HG03108 (cell line): ENCODE measurements at regions not wholly inside any gene's neighbourhood (a gene's known extent, or its start where the extent isn't known, plus 50 kb on each side); places are given as distances from the start of the nearest gene placed in this dataset.
A peak's percentile ranks its signal among the peaks of the same experiment; 100 is the strongest.

Experiments
- ATAC-seq: cut with Tn5 transposase; IDR thresholded peaks from one replicate; pipeline ENCODE4 v1.9.1; 2021; ENCODE audit warnings: moderate library complexity; ENCODE audit not compliant: unreplicated experiment

DNA sequence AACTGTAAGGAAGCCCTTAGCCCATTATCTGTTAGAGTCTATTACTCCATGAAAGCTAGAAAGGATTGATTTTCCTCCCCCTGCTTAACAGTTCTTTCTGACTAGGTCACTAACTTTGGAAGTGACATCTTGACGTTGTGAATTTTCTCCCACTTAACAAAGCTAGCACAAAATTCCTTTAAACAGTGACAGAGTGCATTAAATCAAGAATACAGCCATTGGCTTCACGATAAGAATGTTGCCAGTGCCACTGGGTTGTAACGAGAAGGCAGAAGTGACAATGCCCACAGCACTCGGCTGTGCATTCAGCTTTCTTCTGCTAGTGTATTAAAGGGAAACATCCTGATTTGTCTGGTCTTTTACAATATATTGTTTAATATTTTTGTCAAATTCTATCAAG lies 182.7 kb upstream of the DTNBP1 start:
- no peak for ATAC-seq

- no peak for ATAC-seq
Observed at GRCh38 chr6:15843764-15844163, 180.9 kb upstream of the DTNBP1 start.

- no peak for ATAC-seq
Observed at GRCh38 chr6:15843226-15843625, 180.4 kb upstream of the DTNBP1 start.

DNA sequence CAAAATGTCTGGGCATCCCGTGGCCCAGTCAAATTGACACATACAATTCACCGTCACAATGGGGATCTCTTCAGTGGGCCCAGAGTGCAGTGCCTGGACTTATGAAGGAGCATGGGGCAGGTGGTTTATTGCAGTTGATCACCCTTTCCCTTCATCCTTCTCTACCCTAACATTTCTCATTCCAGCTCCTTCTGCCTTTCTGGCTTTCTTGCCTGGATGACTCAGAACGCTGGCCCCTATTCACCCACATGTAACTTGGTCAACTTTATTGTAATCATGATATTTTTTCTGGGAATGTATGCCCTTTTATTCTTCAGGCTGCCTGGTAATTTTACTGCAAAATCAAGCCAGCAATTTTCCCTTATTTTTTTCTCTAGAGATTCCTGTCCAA lies 179.9 kb upstream of the DTNBP1 start:
- no peak for ATAC-seq

DNA sequence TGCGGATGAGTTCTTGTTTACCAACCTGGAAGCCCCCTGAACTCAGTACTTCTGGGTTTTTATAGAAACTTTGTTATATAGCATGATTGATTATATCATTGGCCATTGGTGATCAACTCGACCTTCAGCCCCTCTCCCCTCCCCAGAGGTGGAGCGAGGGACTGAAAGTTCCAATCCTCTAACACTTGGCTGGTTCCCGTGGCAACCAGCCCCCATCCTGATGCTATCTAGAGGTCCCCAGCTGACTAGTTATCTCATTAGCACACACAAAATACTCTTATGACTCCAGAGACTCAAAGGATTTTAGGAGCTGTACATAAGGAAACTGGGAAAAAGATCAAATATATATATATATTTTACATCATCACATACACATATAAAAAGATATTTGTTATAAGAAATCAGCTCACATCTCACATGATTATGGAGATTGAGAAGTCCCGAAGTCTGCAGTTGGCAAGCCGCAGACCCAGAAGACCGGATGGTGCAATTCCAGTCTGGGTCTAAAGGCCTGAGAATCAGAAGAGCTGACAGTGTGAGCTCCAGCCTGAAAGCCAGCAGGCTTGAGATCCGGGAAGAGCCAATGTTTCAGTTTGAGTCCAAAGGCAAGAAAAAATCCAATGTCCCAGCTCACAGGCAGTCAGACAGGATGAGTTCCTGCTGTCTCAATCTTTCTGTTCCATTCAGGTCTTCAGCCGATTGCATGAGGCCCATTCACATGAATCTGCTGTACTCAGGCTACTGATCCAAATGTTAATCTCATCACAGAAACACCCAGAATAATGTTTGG lies 179.3 kb upstream of the DTNBP1 start:
- ATAC-seq = no peak

DNA sequence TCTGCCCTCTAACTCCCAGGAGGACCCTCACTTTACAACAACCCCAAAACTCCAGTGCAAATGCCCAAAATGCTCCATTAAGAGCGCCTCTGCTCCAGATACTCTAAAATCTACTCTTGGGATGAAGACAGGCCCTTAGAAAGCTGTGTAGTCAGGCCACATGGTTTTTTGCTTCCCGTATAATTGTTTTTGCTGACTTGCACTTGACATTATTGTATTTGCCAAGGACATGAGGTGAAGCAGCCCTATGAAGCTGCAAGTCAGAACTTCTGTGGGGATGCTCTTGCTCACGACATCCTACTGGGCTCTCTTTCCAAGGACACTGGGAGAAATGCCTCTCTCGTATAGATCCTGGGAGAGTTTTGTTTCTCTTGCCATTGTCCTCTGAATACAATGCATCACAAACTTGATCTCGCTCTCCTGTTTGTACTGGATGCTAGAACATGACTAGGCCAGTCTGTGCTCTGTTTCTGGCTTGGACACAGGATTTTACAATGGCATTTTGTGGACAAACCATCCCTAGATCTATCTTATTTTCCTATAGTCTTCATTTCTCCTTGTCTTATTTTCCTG lies 177.2 kb upstream of the DTNBP1 start:
- ATAC-seq = no peak

GRCh38 chr6:15837205-15837604 lies 174.4 kb upstream of the DTNBP1 start:
- ATAC-seq = no peak

DNA sequence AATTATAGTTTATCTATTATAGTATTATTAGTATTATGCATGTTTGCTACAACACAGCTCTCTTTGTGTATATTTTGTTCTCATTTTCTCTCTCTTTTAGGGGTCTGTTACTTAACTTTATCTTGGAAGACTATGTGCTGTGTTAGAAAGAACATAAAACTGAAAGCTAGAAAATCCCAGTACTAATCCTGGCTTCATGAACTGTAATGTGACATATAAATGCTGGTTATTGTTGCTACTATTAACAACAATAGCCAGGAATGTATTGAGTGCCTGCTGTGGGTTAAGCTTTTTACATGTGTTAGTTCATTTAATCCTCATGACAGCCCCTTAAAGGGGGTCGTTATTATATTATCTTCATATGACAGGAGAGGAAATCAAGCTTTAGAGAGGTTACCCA lies 170.0 kb upstream of the DTNBP1 start:
- no peak for ATAC-seq

GRCh38 chr6:15829156-15829555 lies 166.3 kb upstream of the DTNBP1 start:
- no peak for ATAC-seq

GRCh38 chr6:15827496-15828255 lies 164.8 kb upstream of the DTNBP1 start:
- ATAC-seq = no peak

- no peak for ATAC-seq
Observed at GRCh38 chr6:15826814-15827318, 164.0 kb upstream of the DTNBP1 start.

- ATAC-seq = no peak
Observed at GRCh38 chr6:15825332-15825930, 162.6 kb upstream of the DTNBP1 start.

DNA sequence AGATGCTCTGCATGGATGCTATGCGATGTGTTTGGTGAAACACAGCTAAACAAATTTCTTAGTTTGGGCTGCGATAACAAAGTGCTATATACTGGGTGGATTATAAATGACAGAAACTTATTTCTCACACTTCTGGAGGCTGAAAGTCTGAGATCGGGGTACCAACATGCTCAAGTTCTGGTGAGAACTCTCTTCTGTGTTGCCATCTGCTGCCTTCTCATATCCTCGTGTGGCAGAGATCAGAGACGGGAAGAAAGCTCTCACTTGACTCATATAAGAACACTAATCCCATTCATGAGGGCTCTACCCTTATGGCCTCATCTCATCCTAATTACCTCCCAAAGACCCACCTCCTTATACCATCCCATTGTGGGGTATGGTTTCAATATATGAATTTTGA lies 162.0 kb upstream of the DTNBP1 start:
- no peak for ATAC-seq

DNA sequence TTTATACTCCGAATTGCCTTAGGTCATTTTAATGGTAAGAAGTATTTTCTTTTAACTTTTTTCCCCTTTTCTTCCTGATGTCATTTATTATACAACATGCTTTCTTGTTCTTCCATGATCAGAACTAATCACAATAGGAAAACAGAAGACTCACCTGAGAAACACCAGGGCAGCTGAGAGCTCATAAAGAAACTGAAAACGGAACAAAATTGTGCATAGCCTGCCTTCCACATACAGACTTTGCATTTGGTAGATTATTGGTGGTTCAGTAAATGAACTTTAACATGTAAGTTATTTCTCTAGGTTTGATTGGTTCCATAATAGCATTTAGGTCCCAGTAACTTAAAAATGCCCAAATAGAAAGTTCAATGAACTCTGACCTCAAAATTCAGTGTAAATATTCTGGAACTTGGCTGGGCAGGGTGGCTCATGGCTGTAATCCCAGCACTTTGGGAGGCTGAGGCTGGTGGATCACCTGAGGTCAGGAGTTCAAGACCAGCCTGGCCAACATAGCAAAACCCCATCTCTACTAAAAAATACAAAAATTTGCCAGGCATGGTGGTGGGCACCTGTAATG lies 161.1 kb upstream of the DTNBP1 start:
- ATAC-seq = peak; percentile 72

GRCh38 chr6:15822835-15823234 lies 160.0 kb upstream of the DTNBP1 start:
- no peak for ATAC-seq

GRCh38 chr6:15819841-15820240 lies 157.0 kb upstream of the DTNBP1 start:
- ATAC-seq = no peak

GRCh38 chr6:15819226-15819625 lies 156.4 kb upstream of the DTNBP1 start:
- ATAC-seq = no peak

GRCh38 chr6:15818491-15818890 lies 155.7 kb upstream of the DTNBP1 start:
- ATAC-seq = no peak

GRCh38 chr6:15818044-15818443 lies 155.2 kb upstream of the DTNBP1 start:
- ATAC-seq = no peak

GRCh38 chr6:15817100-15817499 lies 154.3 kb upstream of the DTNBP1 start:
- no peak for ATAC-seq

DNA sequence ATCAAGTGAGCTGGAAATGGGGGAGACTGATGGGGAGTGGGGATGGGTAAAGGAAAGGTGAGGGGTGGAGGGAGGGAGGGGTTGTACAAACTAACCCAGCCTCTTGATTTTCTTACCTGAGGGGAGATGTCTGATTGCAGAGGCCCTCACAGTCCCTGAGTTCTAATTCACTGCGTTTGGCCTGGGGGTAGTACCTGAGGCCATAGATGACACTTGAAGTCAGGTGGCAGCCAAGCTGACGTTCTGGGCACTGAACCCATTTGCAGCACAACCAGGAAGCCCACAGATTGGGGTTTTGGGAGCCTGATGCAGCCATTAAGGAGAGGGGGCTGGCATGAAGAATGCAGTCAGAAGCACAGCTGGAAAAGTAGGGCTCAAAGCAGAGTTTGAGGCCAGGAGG lies 153.8 kb upstream of the DTNBP1 start:
- no peak for ATAC-seq
